ENCODE measurements at regions not wholly inside any gene's neighbourhood (a gene's known extent, or its start where the extent isn't known, plus 50 kb on each side); places are given as distances from the start of the nearest gene placed in this dataset.

- H3K27ac ChIP-seq (ENCODE audit: low read depth in 1 of 2, low read length in 1 of 2): no peak overlapping the region
- WGBS, 2 donors: 97 to 98% methylated on average over 2 of the region's 2 CpGs
These were observed 214.0 kb downstream of the KLF13 start for GRCh38 chr15:31540633-31541032.

GRCh38 chr15:31544361-31544760, 217.7 kb downstream of the KLF13 start:
- no peak for ATAC-seq (ENCODE audit: insufficient read depth, low FRiP score)
- Histone ChIP-seq H3K4me1 (ENCODE audit: control insufficient read depth in 5 of 5, insufficient read depth in 5 of 5, low read length in 5 of 5) (no peaks in the 10 kb centered on the region), H3K27me3 (ENCODE audit: control insufficient read depth in 3 of 3, insufficient read depth in 3 of 3, low read length in 2 of 3) (peaks cover 0 to 3% (median 0%) of the 10 kb centered on the region in 3 donors), H3K27ac (ENCODE audit: low read depth in 1 of 2, low read length in 1 of 2) (no peak overlapping the region), H3K9me3 (ENCODE audit: control insufficient read depth in 4 of 4, insufficient read depth in 3 of 4, low read length in 3 of 4) (no peaks in the 10 kb centered on the region), H3K36me3 (ENCODE audit: control insufficient read depth in 4 of 4, insufficient read depth in 4 of 4, low read length in 4 of 4) (no peaks in the 10 kb centered on the region), H3K4me3 (no peak overlapping the region), H3K9ac (ENCODE audit: insufficient read depth in 1 of 2, low read length in 2 of 2) (no peak overlapping the region)
- no peak for DNase-seq
- no peak for TF ChIP-seq CTCF (IDR thresholded peaks at IDR 0.05; ENCODE audit: control extremely low read depth, extremely low read depth)

More at GRCh38 chr15:31540633-31541032, 214.0 kb downstream of the KLF13 start:
- Histone ChIP-seq H3K9me3 (ENCODE audit: control insufficient read depth in 4 of 4, insufficient read depth in 3 of 4, low read length in 3 of 4) (no peaks in the 10 kb centered on the region), H3K36me3 (ENCODE audit: control insufficient read depth in 4 of 4, insufficient read depth in 4 of 4, low read length in 4 of 4) (no peaks in the 10 kb centered on the region), H3K9ac (ENCODE audit: insufficient read depth in 1 of 2, low read length in 2 of 2) (no peak overlapping the region), H3K4me1 (ENCODE audit: control insufficient read depth in 5 of 5, insufficient read depth in 5 of 5, low read length in 5 of 5) (no peaks in the 10 kb centered on the region), H3K4me3 (no peak overlapping the region), H3K27me3 (ENCODE audit: control insufficient read depth in 3 of 3, insufficient read depth in 3 of 3, low read length in 2 of 3) (peaks cover 0 to 3% (median 0%) of the 10 kb centered on the region in 3 donors)
- no peak for ATAC-seq (ENCODE audit: insufficient read depth, low FRiP score)
- TF ChIP-seq CTCF (IDR thresholded peaks at IDR 0.05; ENCODE audit: control extremely low read depth, extremely low read depth): no peak
- DNase-seq: no peak

GRCh38 chr15:31545257-31545656, 218.6 kb downstream of the KLF13 start:
- Histone ChIP-seq H3K9ac (ENCODE audit: insufficient read depth in 1 of 2, low read length in 2 of 2) (no peak overlapping the region), H3K4me1 (ENCODE audit: control insufficient read depth in 5 of 5, insufficient read depth in 5 of 5, low read length in 5 of 5) (no peaks in the 10 kb centered on the region), H3K27me3 (ENCODE audit: control insufficient read depth in 3 of 3, insufficient read depth in 3 of 3, low read length in 2 of 3) (peaks cover 0 to 3% (median 0%) of the 10 kb centered on the region in 3 donors), H3K27ac (ENCODE audit: low read depth in 1 of 2, low read length in 1 of 2) (no peak overlapping the region), H3K36me3 (ENCODE audit: control insufficient read depth in 4 of 4, insufficient read depth in 4 of 4, low read length in 4 of 4) (no peaks in the 10 kb centered on the region), H3K4me3 (no peak overlapping the region), H3K9me3 (ENCODE audit: control insufficient read depth in 4 of 4, insufficient read depth in 3 of 4, low read length in 3 of 4) (no peaks in the 10 kb centered on the region)
- ATAC-seq (ENCODE audit: insufficient read depth, low FRiP score): no peak
- TF ChIP-seq CTCF (IDR thresholded peaks at IDR 0.05; ENCODE audit: control extremely low read depth, extremely low read depth): no peak
- DNase-seq: no peak

GRCh38 chr15:31550211-31550977, 223.8 kb downstream of the KLF13 start:
- H3K9me3 ChIP-seq (ENCODE audit: control insufficient read depth in 4 of 4, insufficient read depth in 3 of 4, low read length in 3 of 4): no peaks in the 10 kb centered on the region
- ATAC-seq (ENCODE audit: insufficient read depth, low FRiP score) (no peak), DNase-seq (no peak)
- no peaks in the 10 kb centered on the region for H3K27me3 ChIP-seq (ENCODE audit: control insufficient read depth in 3 of 3, insufficient read depth in 3 of 3, low read length in 2 of 3)
- no peak overlapping the region for H3K4me3 ChIP-seq
- TF ChIP-seq CTCF (IDR thresholded peaks at IDR 0.05; ENCODE audit: control extremely low read depth, extremely low read depth): no peak
- no peak overlapping the region for H3K27ac ChIP-seq (ENCODE audit: low read depth in 1 of 2, low read length in 1 of 2)
- peaks cover 0 to 7% (median 0%) of the 10 kb centered on the region in 5 donors for H3K4me1 ChIP-seq (ENCODE audit: control insufficient read depth in 5 of 5, insufficient read depth in 5 of 5, low read length in 5 of 5)
- H3K36me3 ChIP-seq (ENCODE audit: control insufficient read depth in 4 of 4, insufficient read depth in 4 of 4, low read length in 4 of 4): no peaks in the 10 kb centered on the region
- no peak overlapping the region for H3K9ac ChIP-seq (ENCODE audit: insufficient read depth in 1 of 2, low read length in 2 of 2)
- 84 to 89% methylated on average over 8 of the region's 8 CpGs for WGBS, 2 donors

Data from lung (tissue), 11 donors.